ENCODE measurements at regions not wholly inside any gene's neighbourhood (a gene's known extent, or its start where the extent isn't known, plus 50 kb on each side); places are given as distances from the start of the nearest gene placed in this dataset.

DNA sequence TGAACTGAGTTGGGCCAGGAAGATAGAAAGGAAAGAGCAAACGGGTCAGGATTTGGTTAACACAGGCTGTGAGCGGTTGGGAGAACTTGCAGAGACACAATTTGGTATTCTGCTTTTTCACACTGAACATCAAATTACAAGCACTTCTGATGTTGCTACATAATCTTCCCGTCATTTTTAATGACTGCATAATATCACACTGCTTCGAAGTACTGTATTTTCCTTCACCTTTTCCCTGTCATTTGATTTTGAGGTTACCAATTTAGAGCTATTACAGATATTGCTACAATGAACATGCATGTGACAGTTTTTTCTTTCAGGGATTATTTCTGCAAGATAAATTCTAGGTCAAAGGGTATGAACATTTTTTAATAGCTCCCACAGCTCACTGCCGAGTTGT lies 71.4 kb upstream of the CPEB4 start:
- no peaks in the 10 kb centered on the region for H3K27me3 ChIP-seq (ENCODE audit: control insufficient read depth in 3 of 3, insufficient read depth in 3 of 3, low read length in 2 of 3)
- peaks cover 0 to 4% (median 1%) of the 10 kb centered on the region in 4 donors for H3K9me3 ChIP-seq (ENCODE audit: control insufficient read depth in 4 of 4, insufficient read depth in 3 of 4, low read length in 3 of 4)
- H3K4me3 ChIP-seq, result no peak overlapping the region
- H3K9ac ChIP-seq (ENCODE audit: insufficient read depth in 1 of 2, low read length in 2 of 2), result no peak overlapping the region
- no peaks in the 10 kb centered on the region for H3K4me1 ChIP-seq (ENCODE audit: control insufficient read depth in 5 of 5, insufficient read depth in 5 of 5, low read length in 5 of 5)
- 64 to 90% methylated on average over 5 of the region's 5 CpGs for WGBS, 2 donors
- no peak overlapping the region for H3K27ac ChIP-seq (ENCODE audit: low read depth in 1 of 2, low read length in 1 of 2)
- H3K36me3 ChIP-seq (ENCODE audit: control insufficient read depth in 4 of 4, insufficient read depth in 4 of 4, low read length in 4 of 4), result no peaks in the 10 kb centered on the region
- TF ChIP-seq, protein P1, sequence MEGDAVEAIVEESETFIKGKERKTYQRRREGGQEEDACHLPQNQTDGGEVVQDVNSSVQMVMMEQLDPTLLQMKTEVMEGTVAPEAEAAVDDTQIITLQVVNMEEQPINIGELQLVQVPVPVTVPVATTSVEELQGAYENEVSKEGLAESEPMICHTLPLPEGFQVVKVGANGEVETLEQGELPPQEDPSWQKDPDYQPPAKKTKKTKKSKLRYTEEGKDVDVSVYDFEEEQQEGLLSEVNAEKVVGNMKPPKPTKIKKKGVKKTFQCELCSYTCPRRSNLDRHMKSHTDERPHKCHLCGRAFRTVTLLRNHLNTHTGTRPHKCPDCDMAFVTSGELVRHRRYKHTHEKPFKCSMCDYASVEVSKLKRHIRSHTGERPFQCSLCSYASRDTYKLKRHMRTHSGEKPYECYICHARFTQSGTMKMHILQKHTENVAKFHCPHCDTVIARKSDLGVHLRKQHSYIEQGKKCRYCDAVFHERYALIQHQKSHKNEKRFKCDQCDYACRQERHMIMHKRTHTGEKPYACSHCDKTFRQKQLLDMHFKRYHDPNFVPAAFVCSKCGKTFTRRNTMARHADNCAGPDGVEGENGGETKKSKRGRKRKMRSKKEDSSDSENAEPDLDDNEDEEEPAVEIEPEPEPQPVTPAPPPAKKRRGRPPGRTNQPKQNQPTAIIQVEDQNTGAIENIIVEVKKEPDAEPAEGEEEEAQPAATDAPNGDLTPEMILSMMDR (IDR thresholded peaks at IDR 0.05; ENCODE audit: control extremely low read depth, extremely low read depth), result no peak
- DNase-seq, result no peak
- ATAC-seq (ENCODE audit: insufficient read depth, low FRiP score), result no peak

DNA sequence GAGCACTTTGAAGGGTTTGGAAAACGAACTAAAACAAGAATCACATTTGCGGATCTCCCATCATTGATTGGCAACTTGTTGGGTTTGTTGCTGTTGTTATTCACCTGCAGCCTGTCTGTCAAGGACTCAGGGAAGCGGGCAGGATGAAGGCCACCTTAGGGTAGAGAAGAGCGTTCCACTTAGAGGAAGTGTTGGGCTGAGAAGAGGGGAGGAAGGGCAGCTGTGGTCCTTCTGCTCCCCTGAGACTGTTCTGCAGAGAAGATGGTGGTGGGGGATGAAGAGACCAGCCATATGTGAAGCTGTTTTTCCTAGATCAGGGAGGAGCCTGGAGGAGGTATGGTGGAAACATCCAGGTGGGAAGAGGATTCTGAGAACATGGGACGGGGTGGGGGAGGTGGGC lies 70.6 kb upstream of the CPEB4 start:
- Histone ChIP-seq H3K36me3 (ENCODE audit: control insufficient read depth in 4 of 4, insufficient read depth in 4 of 4, low read length in 4 of 4) (no peaks in the 10 kb centered on the region), H3K9me3 (ENCODE audit: control insufficient read depth in 4 of 4, insufficient read depth in 3 of 4, low read length in 3 of 4) (peaks cover 0 to 4% (median under 1%) of the 10 kb centered on the region in 4 donors), H3K9ac (ENCODE audit: insufficient read depth in 1 of 2, low read length in 2 of 2) (no peak overlapping the region), H3K4me3 (no peak overlapping the region), H3K27ac (ENCODE audit: low read depth in 1 of 2, low read length in 1 of 2) (no peak overlapping the region), H3K27me3 (ENCODE audit: control insufficient read depth in 3 of 3, insufficient read depth in 3 of 3, low read length in 2 of 3) (no peaks in the 10 kb centered on the region), H3K4me1 (ENCODE audit: control insufficient read depth in 5 of 5, insufficient read depth in 5 of 5, low read length in 5 of 5) (no peaks in the 10 kb centered on the region)
- no peak for ATAC-seq (ENCODE audit: insufficient read depth, low FRiP score)
- no peak for DNase-seq
- 89 to 91% methylated on average over 5 of the region's 5 CpGs for WGBS, 2 donors
- TF ChIP-seq, protein P1 (IDR thresholded peaks at IDR 0.05; ENCODE audit: control extremely low read depth, extremely low read depth), result no peak

DNA sequence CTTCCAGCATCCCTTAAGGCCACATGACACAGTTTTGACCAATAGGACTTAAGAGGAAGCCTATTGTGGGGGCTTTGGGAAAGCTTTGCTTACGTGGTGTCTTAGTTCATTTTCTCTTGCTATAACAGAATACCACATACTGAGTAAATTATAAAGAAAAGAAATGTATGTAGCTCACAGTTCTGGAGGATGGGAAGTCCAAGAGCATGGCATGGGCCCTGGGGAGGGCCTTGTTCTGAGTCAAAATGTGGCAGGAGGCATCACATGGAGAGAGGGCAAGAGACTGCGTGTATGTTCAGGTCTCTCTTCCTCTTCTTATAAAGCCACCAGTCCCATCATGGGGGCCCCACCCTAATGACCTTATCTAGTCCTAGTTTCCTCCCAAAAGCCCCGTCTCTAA lies 68.6 kb upstream of the CPEB4 start:
- TF ChIP-seq, protein P1 (IDR thresholded peaks at IDR 0.05; ENCODE audit: control extremely low read depth, extremely low read depth), result no peak
- ATAC-seq (ENCODE audit: insufficient read depth, low FRiP score) (no peak), DNase-seq (no peak)
- WGBS, 2 donors, result 66 to 94% methylated on average over 3 of the region's 3 CpGs
- H3K27me3 ChIP-seq (ENCODE audit: control insufficient read depth in 3 of 3, insufficient read depth in 3 of 3, low read length in 2 of 3), result no peaks in the 10 kb centered on the region
- H3K9ac ChIP-seq (ENCODE audit: insufficient read depth in 1 of 2, low read length in 2 of 2), result no peak overlapping the region
- H3K27ac ChIP-seq (ENCODE audit: low read depth in 1 of 2, low read length in 1 of 2), result no peak overlapping the region
- no peak overlapping the region for H3K4me3 ChIP-seq
- H3K36me3 ChIP-seq (ENCODE audit: control insufficient read depth in 4 of 4, insufficient read depth in 4 of 4, low read length in 4 of 4), result no peaks in the 10 kb centered on the region
- H3K9me3 ChIP-seq (ENCODE audit: control insufficient read depth in 4 of 4, insufficient read depth in 3 of 4, low read length in 3 of 4), result peaks cover 0 to 4% (median 0%) of the 10 kb centered on the region in 4 donors
- H3K4me1 ChIP-seq (ENCODE audit: control insufficient read depth in 5 of 5, insufficient read depth in 5 of 5, low read length in 5 of 5), result peaks cover 0 to 6% (median 4%) of the 10 kb centered on the region in 5 donors

DNA sequence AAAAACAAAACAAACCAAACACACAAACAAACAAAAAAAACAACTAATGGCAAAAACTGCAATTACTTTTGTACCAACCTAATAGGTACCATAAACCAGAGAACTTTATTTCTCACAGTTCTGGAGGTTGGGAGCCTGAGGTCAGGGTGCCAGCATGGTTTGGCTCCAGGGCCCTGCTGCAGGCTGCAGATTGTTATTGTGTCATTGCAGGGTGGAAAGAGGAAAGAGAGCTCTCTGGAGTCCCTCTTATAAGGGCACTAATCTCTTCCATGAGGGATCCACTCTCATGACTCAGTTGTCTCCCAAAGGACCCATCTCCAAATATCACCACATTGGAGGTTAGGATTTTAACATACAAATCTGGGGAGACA lies 64.9 kb upstream of the CPEB4 start:
- no peak overlapping the region for H3K4me3 ChIP-seq
- H3K27ac ChIP-seq (ENCODE audit: low read depth in 1 of 2, low read length in 1 of 2), result no peak overlapping the region
- no peaks in the 10 kb centered on the region for H3K27me3 ChIP-seq (ENCODE audit: control insufficient read depth in 3 of 3, insufficient read depth in 3 of 3, low read length in 2 of 3)
- H3K9me3 ChIP-seq (ENCODE audit: control insufficient read depth in 4 of 4, insufficient read depth in 3 of 4, low read length in 3 of 4), result peaks cover 0 to 4% (median 0%) of the 10 kb centered on the region in 4 donors
- TF ChIP-seq, protein P1 (IDR thresholded peaks at IDR 0.05; ENCODE audit: control extremely low read depth, extremely low read depth), result no peak
- ATAC-seq (ENCODE audit: insufficient read depth, low FRiP score) (no peak), DNase-seq (no peak)
- no peak overlapping the region for H3K9ac ChIP-seq (ENCODE audit: insufficient read depth in 1 of 2, low read length in 2 of 2)
- H3K36me3 ChIP-seq (ENCODE audit: control insufficient read depth in 4 of 4, insufficient read depth in 4 of 4, low read length in 4 of 4), result no peaks in the 10 kb centered on the region
- H3K4me1 ChIP-seq (ENCODE audit: control insufficient read depth in 5 of 5, insufficient read depth in 5 of 5, low read length in 5 of 5), result peaks cover 0 to 7% (median 4%) of the 10 kb centered on the region in 5 donors

All from lung (tissue), 11 donors.